HepG2 (cell line): ENCODE measurements at regions not wholly inside any gene's neighbourhood (a gene's known extent, or its start where the extent isn't known, plus 50 kb on each side); places are given as distances from the start of the nearest gene placed in this dataset.

Experiments used
- ATAC-seq: fragments of 200-7000 bp; cut with Tn5 transposase; 3 replicates; pipeline ENCODE4 v1.9.1; 2020; ENCODE audit warnings: mild to moderate bottlenecking, moderate library complexity
- BruUV-seq: library from RNA; stranded (reverse); fragments of 400-500 nt; replicated peaks from 2 replicates; lab custom pipeline; 2021; lab: Mats Ljungman, UMichigan
- CTCF ChIA-PET: fragments of 300-600 bp; formaldehyde crosslinking; extraction: SDS; loops from one replicate; lab custom pipeline; 2021; ENCODE audit warnings: low total read pairs, inconsistent platforms, low intra/inter-chr PET ratio; lab: Yijun Ruan, JAX
- POLR2A ChIA-PET: fragments of 350-600 bp; sonication (Branson Sonifier 250); formaldehyde crosslinking; loops from one replicate; lab custom pipeline; 2020; ENCODE audit warnings: antibody characterized with exemption, inconsistent platforms; lab: Yijun Ruan, JAX
- DNase-seq: peaks from one replicate; pipeline ENCODE4 v3.0.0-alpha.2; 2015; ENCODE audit warnings: low spot score
- FAIRE-seq: peaks from 3 replicates; lab custom pipeline; 2011; peaks lifted over from hg19 to GRCh38; lab: Jason Lieb, UNC
- H2AFZ ChIP-seq: one replicate; pipeline ENCODE4 v1.6.1; 2011; ENCODE audit warnings: low read length, inconsistent platforms
- H3K27ac ChIP-seq: fragments of 300-600 bp; 3 replicates; pipeline ENCODE4 v1.8.0; 2011; ENCODE audit warnings: mixed run types, mild to moderate bottlenecking, mixed read lengths, low read length, inconsistent platforms; ENCODE audit not compliant: insufficient read depth; ENCODE audit errors: extremely low read length
- H3K27me3 ChIP-seq, 2 experiments: fragments of 200-600 bp in 1 of 2; 2 replicates in 1 of 2; 3 replicates in 1 of 2; pipeline versions ENCODE4 v1.6.0 to v1.8.0; 2011; ENCODE audit warnings: low read length in 2 of 2, mild to moderate bottlenecking in 2 of 2, moderate library complexity in 2 of 2, inconsistent platforms in 1 of 2; ENCODE audit not compliant: insufficient read depth in 2 of 2, control insufficient read depth in 1 of 2
- H3K36me3 ChIP-seq, 2 experiments: fragments of 200-600 bp in 1 of 2; replicated peaks in 1 of 2; 2 replicates in 1 of 2; 3 replicates in 1 of 2; pipeline versions ENCODE4 v1.5.1 to v1.8.0; 2011; ENCODE audit warnings: low read length in 2 of 2, inconsistent platforms in 1 of 2; ENCODE audit not compliant: insufficient read depth in 2 of 2, control insufficient read depth in 1 of 2
- H3K4me1 ChIP-seq: 2 replicates; pipeline ENCODE4 v1.5.1; 2012; ENCODE audit warnings: low read length, inconsistent platforms; ENCODE audit not compliant: insufficient read depth
- H3K4me2 ChIP-seq: 2 replicates; pipeline ENCODE4 v1.6.0; 2011; ENCODE audit warnings: low read depth, low read length, inconsistent platforms
- H3K4me3 ChIP-seq, 3 experiments: fragments of 200-600 bp in 1 of 3; sonication (generic), shearing (Covaris generic) in 1 of 3; replicated peaks in 1 of 3; 2 replicates each; pipeline ENCODE4 v1.5.1; 2011 to 2016; ENCODE audit warnings: low read length in 3 of 3, inconsistent platforms in 2 of 3, low read depth in 2 of 3, mild to moderate bottlenecking in 2 of 3, control low read depth in 1 of 3, mixed read lengths in 1 of 3; ENCODE audit not compliant: insufficient read depth in 1 of 3
- H3K79me2 ChIP-seq: one replicate; pipeline ENCODE4 v1.6.1; 2011; ENCODE audit warnings: low read length, inconsistent platforms; ENCODE audit not compliant: insufficient read depth
- H3K9ac ChIP-seq: 2 replicates; pipeline ENCODE4 v1.6.0; 2011; ENCODE audit warnings: mild to moderate bottlenecking, low read depth, low read length, inconsistent platforms; ENCODE audit not compliant: insufficient read depth
- H3K9me3 ChIP-seq: 2 replicates; pipeline ENCODE4 v1.5.1; 2012; ENCODE audit warnings: mild to moderate bottlenecking, low read length
- H4K20me1 ChIP-seq: 2 replicates; pipeline ENCODE4 v1.6.0; 2011; ENCODE audit warnings: inconsistent platforms, mild to moderate bottlenecking, low read length, moderate library complexity; ENCODE audit not compliant: insufficient read depth
- EP300 ChIP-seq, 3 experiments: sonication (generic) in 1 of 3; formaldehyde crosslinking in 1 of 3; IDR thresholded peaks; 2 replicates each; pipeline versions ENCODE4 v1.5.1 to v1.6.1; 2011 to 2020; ENCODE audit warnings: low read depth in 2 of 3, low read length in 2 of 3, borderline replicate concordance in 1 of 3, improper control_type of control experiment in 1 of 3, mild to moderate bottlenecking in 1 of 3, missing genetic modification reagents in 1 of 3, moderate library complexity in 1 of 3
- HCFC1 ChIP-seq: fragments of 150-350 bp; IDR thresholded peaks from 2 replicates; pipeline ENCODE4 v1.6.1; 2014; ENCODE audit warnings: low read depth, low read length
- MAF1 ChIP-seq: sonication (generic); formaldehyde crosslinking; IDR thresholded peaks from 2 replicates; pipeline ENCODE4 v1.5.0; 2020; ENCODE audit warnings: missing genetic modification reagents, borderline replicate concordance
- PCBP1 ChIP-seq: fragments of 200-400 bp; formaldehyde crosslinking; IDR thresholded peaks from 2 replicates; pipeline ENCODE4 v1.6.1; 2017; ENCODE audit warnings: mild to moderate bottlenecking, low read depth, low read length, borderline replicate concordance
- SOX6 ChIP-seq, 2 experiments: fragments of 450-650 bp in 1 of 2; sonication (generic) in 1 of 2; formaldehyde crosslinking in 1 of 2; IDR thresholded peaks; 2 replicates each; pipeline versions ENCODE4 v1.4.0 to v1.6.1; 2017 to 2020; ENCODE audit warnings: antibody characterized with exemption in 1 of 2, mild to moderate bottlenecking in 1 of 2, missing genetic modification reagents in 1 of 2
- SRSF4 ChIP-seq: fragments of 200-400 bp; formaldehyde crosslinking; IDR thresholded peaks from one replicate; pipeline ENCODE4 v1.6.1; 2018; ENCODE audit warnings: mild to moderate bottlenecking, low read depth, low read length, moderate library complexity; ENCODE audit not compliant: poor library complexity, severe bottlenecking
- THYN1 ChIP-seq: sonication (generic); formaldehyde crosslinking; IDR thresholded peaks from 2 replicates; pipeline ENCODE4 v1.8.1; 2023; ENCODE audit warnings: low read depth, mild to moderate bottlenecking, moderate library complexity, missing genetic modification reagents, borderline replicate concordance
- ZBTB8A ChIP-seq: sonication (generic); formaldehyde crosslinking; IDR thresholded peaks from 2 replicates; pipeline ENCODE4 v1.4.0; 2020; ENCODE audit warnings: mild to moderate bottlenecking, low read depth, missing genetic modification reagents, borderline replicate concordance
- ZNF567 ChIP-seq: sonication (generic); formaldehyde crosslinking; IDR thresholded peaks from 2 replicates; pipeline ENCODE4 v1.8.1; 2023; ENCODE audit warnings: mild to moderate bottlenecking, missing genetic modification reagents, borderline replicate concordance
- ZNF577 ChIP-seq: sonication (generic); formaldehyde crosslinking; IDR thresholded peaks from 2 replicates; pipeline ENCODE4 v1.4.0; 2020; ENCODE audit warnings: mild to moderate bottlenecking, low read depth, missing genetic modification reagents, borderline replicate concordance
- ZNF816 ChIP-seq: sonication (generic); formaldehyde crosslinking; IDR thresholded peaks from 2 replicates; pipeline ENCODE4 v1.8.0; 2022; ENCODE audit warnings: missing genetic modification reagents, mild to moderate bottlenecking, borderline replicate concordance
- WGBS: methylation state at CpG from one replicate; pipeline ENCODE4 v1.1.6; 2017; ENCODE audit warnings: low lambda C conversion rate; 5-methylcytosine and 5-hydroxymethylcytosine counted together
- in situ Hi-C: cut with HindIII; loops from 2 replicates; pipeline ENCODE4 v1.10.0; 2017; ENCODE audit warnings: low pct_unique_long_range_greater_than_20kb; ENCODE audit not compliant: extremely low pct_ligation_motif_present
- intact Hi-C: fragments of 100-400 bp; cut with micrococcal nuclease; formaldehyde crosslinking; loops from one replicate; pipeline ENCODE4 v1.10.0; 2022; ENCODE audit not compliant: unreplicated experiment
- TF ChIP-seq, protein P1 (sequence below): IDR thresholded peaks from 2 replicates; pipeline ENCODE4 v1.6.1; 2016

DNA sequence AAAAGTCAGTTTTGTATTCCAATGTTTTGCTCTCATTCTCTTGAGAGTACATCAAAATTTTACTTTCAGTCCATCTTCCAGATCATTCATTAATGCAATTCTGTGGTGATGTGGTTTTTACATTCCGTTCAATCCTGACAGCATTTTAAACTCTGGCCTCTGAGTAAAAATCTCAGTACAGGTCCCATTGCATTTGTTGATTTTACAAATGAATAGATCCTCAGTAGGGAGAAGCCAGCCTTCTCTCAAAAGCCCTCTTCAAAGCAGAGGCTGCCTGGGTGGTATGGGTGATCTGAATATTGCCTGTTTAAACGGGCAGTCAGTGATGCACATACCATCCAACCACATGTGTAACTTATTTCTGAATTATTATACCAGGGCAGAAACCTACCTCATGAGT, 72.5 kb upstream of the TSC22D2 start:
- in situ Hi-C loops = no loop called here
- Histone ChIP-seq H3K9me3 (no peaks in the 10 kb centered on the region), H3K9ac (no peak overlapping the region), H3K79me2 (no peaks in the 10 kb centered on the region), H2AFZ (no peak overlapping the region), H3K4me1 (no peaks in the 10 kb centered on the region), H3K4me2 (no peak overlapping the region), H3K27ac (no peak overlapping the region), H3K36me3 (no peaks in the 10 kb centered on the region), H4K20me1 (no peaks in the 10 kb centered on the region), H3K4me3 (no peak overlapping the region), H3K27me3 (no peaks in the 10 kb centered on the region)
- CTCF ChIA-PET = no interaction called here
- intact Hi-C loops = no loop called here
- TF ChIP-seq ZNF816 (CRISPR knock-in tag) (no peak), ZNF577 (no peak), PCBP1 (no peak), HCFC1 (no peak), THYN1 (CRISPR knock-in tag) (no peak), EP300 (IDR thresholded peaks at IDR 0.05; ENCODE audit: low read depth in 2 of 2, low read length in 2 of 2) (no peak), EP300 (CRISPR knock-in tag; IDR thresholded peaks at IDR 0.05; ENCODE audit: borderline replicate concordance) (no peak), ZNF567 (CRISPR knock-in tag) (no peak), MAF1 (CRISPR knock-in tag) (no peak), ZBTB8A (no peak), SOX6 (IDR thresholded peaks at IDR 0.05) (no peak), SOX6 (CRISPR knock-in tag; IDR thresholded peaks at IDR 0.05) (no peak), SRSF4 (no peak)
- TF ChIP-seq, protein P1, sequence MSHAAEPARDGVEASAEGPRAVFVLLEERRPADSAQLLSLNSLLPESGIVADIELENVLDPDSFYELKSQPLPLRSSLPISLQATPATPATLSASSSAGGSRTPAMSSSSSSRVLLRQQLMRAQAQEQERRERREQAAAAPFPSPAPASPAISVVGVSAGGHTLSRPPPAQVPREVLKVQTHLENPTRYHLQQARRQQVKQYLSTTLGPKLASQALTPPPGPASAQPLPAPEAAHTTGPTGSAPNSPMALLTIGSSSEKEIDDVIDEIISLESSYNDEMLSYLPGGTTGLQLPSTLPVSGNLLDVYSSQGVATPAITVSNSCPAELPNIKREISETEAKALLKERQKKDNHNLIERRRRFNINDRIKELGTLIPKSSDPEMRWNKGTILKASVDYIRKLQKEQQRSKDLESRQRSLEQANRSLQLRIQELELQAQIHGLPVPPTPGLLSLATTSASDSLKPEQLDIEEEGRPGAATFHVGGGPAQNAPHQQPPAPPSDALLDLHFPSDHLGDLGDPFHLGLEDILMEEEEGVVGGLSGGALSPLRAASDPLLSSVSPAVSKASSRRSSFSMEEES (CRISPR knock-in tag) = no peak
- WGBS = 0% methylated on average over 1 of the region's 2 CpGs
- FAIRE-seq (no peak), DNase-seq (no peak), ATAC-seq (no peak)
- BruUV-seq = no TSS peak
- POLR2A ChIA-PET = no interaction called here
